ENCODE measurements at regions not wholly inside any gene's neighbourhood (a gene's known extent, or its start where the extent isn't known, plus 50 kb on each side); places are given as distances from the start of the nearest gene placed in this dataset.
A peak's percentile ranks its signal among the peaks of the same experiment; 100 is the strongest.

- DNase-seq (ENCODE audit: low read depth), result no peak
- Histone ChIP-seq H3K9ac (ENCODE audit: low read length) (no peak overlapping the region), H3K4me1 (ENCODE audit: control insufficient read depth, insufficient read depth, low read length) (peaks cover 35% of the 10 kb centered on the region)
Measured at GRCh38 chr2:121862286-121862685, 106.8 kb downstream of the TSN start.

GRCh38 chr2:121865914-121866313, 110.5 kb downstream of the TSN start:
- Histone ChIP-seq H3K9me3 (ENCODE audit: control insufficient read depth, low read length) (no peaks in the 10 kb centered on the region), H3K4me1 (ENCODE audit: control insufficient read depth, insufficient read depth, low read length) (peaks cover 28% of the 10 kb centered on the region), H3K4me3 (ENCODE audit: low read length) (no peak overlapping the region), H3K36me3 (ENCODE audit: control insufficient read depth, insufficient read depth, low read length, severe bottlenecking) (no peaks in the 10 kb centered on the region), H3K9ac (ENCODE audit: low read length) (no peak overlapping the region), H3K27me3 (replicated peaks; ENCODE audit: control insufficient read depth, insufficient read depth, low read length) (peaks cover 19% of the 10 kb centered on the region)
- no peak for DNase-seq (ENCODE audit: low read depth)

More at GRCh38 chr2:121862286-121862685, 106.8 kb downstream of the TSN start:
- no peaks in the 10 kb centered on the region for H3K36me3 ChIP-seq (ENCODE audit: control insufficient read depth, insufficient read depth, low read length, severe bottlenecking)
- H3K4me3 ChIP-seq (ENCODE audit: low read length), result no peak overlapping the region
- H3K9me3 ChIP-seq (ENCODE audit: control insufficient read depth, low read length), result no peaks in the 10 kb centered on the region
- H3K27me3 ChIP-seq (replicated peaks; ENCODE audit: control insufficient read depth, insufficient read depth, low read length), result no peaks in the 10 kb centered on the region

- Histone ChIP-seq H3K4me3 (ENCODE audit: low read length) (no peak overlapping the region), H3K9ac (ENCODE audit: low read length) (no peak overlapping the region), H3K36me3 (ENCODE audit: control insufficient read depth, insufficient read depth, low read length, severe bottlenecking) (no peaks in the 10 kb centered on the region), H3K4me1 (ENCODE audit: control insufficient read depth, insufficient read depth, low read length) (peaks cover 25% of the 10 kb centered on the region), H3K9me3 (ENCODE audit: control insufficient read depth, low read length) (no peaks in the 10 kb centered on the region), H3K27me3 (replicated peaks; ENCODE audit: control insufficient read depth, insufficient read depth, low read length) (peaks cover 25% of the 10 kb centered on the region)
- DNase-seq (ENCODE audit: low read depth), result peak; percentile 1
Measured at GRCh38 chr2:121866789-121867188, 111.3 kb downstream of the TSN start.

- Histone ChIP-seq H3K4me1 (ENCODE audit: control insufficient read depth, insufficient read depth, low read length) (peaks cover 25% of the 10 kb centered on the region), H3K9ac (ENCODE audit: low read length) (no peak overlapping the region), H3K27me3 (replicated peaks; ENCODE audit: control insufficient read depth, insufficient read depth, low read length) (peaks cover 27% of the 10 kb centered on the region), H3K36me3 (ENCODE audit: control insufficient read depth, insufficient read depth, low read length, severe bottlenecking) (no peaks in the 10 kb centered on the region), H3K4me3 (ENCODE audit: low read length) (no peak overlapping the region), H3K9me3 (ENCODE audit: control insufficient read depth, low read length) (no peaks in the 10 kb centered on the region)
- DNase-seq (ENCODE audit: low read depth), result no peak
Measured at GRCh38 chr2:121868652-121869051, 113.2 kb downstream of the TSN start.

GRCh38 chr2:121869363-121869762, 113.9 kb downstream of the TSN start:
- no peak overlapping the region for H3K4me3 ChIP-seq (ENCODE audit: low read length)
- H3K9ac ChIP-seq (ENCODE audit: low read length), result no peak overlapping the region
- H3K9me3 ChIP-seq (ENCODE audit: control insufficient read depth, low read length), result no peaks in the 10 kb centered on the region
- no peak for DNase-seq (ENCODE audit: low read depth)
- H3K4me1 ChIP-seq (ENCODE audit: control insufficient read depth, insufficient read depth, low read length), result peaks cover 25% of the 10 kb centered on the region
- peaks cover 32% of the 10 kb centered on the region for H3K27me3 ChIP-seq (replicated peaks; ENCODE audit: control insufficient read depth, insufficient read depth, low read length)
- H3K36me3 ChIP-seq (ENCODE audit: control insufficient read depth, insufficient read depth, low read length, severe bottlenecking), result no peaks in the 10 kb centered on the region

- no peak for DNase-seq (ENCODE audit: low read depth)
- Histone ChIP-seq H3K27me3 (replicated peaks; ENCODE audit: control insufficient read depth, insufficient read depth, low read length) (peaks cover 32% of the 10 kb centered on the region), H3K36me3 (ENCODE audit: control insufficient read depth, insufficient read depth, low read length, severe bottlenecking) (no peaks in the 10 kb centered on the region), H3K9me3 (ENCODE audit: control insufficient read depth, low read length) (no peaks in the 10 kb centered on the region), H3K4me3 (ENCODE audit: low read length) (no peak overlapping the region), H3K4me1 (ENCODE audit: control insufficient read depth, insufficient read depth, low read length) (peaks cover 21% of the 10 kb centered on the region), H3K9ac (ENCODE audit: low read length) (no peak overlapping the region)
Measured at GRCh38 chr2:121869873-121870272, 114.4 kb downstream of the TSN start.

GRCh38 chr2:121872651-121873050, 117.2 kb downstream of the TSN start:
- H3K36me3 ChIP-seq (ENCODE audit: control insufficient read depth, insufficient read depth, low read length, severe bottlenecking), result no peaks in the 10 kb centered on the region
- H3K4me3 ChIP-seq (ENCODE audit: low read length), result no peak overlapping the region
- no peak overlapping the region for H3K9ac ChIP-seq (ENCODE audit: low read length)
- DNase-seq (ENCODE audit: low read depth), result no peak
- H3K4me1 ChIP-seq (ENCODE audit: control insufficient read depth, insufficient read depth, low read length), result no peaks in the 10 kb centered on the region
- peaks cover 34% of the 10 kb centered on the region for H3K27me3 ChIP-seq (replicated peaks; ENCODE audit: control insufficient read depth, insufficient read depth, low read length)
- H3K9me3 ChIP-seq (ENCODE audit: control insufficient read depth, low read length), result no peaks in the 10 kb centered on the region

- Histone ChIP-seq H3K9me3 (ENCODE audit: control insufficient read depth, low read length) (peaks cover 10% of the 10 kb centered on the region), H3K36me3 (ENCODE audit: control insufficient read depth, insufficient read depth, low read length, severe bottlenecking) (no peaks in the 10 kb centered on the region), H3K4me1 (ENCODE audit: control insufficient read depth, insufficient read depth, low read length) (no peaks in the 10 kb centered on the region), H3K9ac (ENCODE audit: low read length) (no peak overlapping the region), H3K4me3 (ENCODE audit: low read length) (no peak overlapping the region), H3K27me3 (replicated peaks; ENCODE audit: control insufficient read depth, insufficient read depth, low read length) (peaks cover 32% of the 10 kb centered on the region)
- DNase-seq (ENCODE audit: low read depth), result no peak
Measured at GRCh38 chr2:121873864-121874263, 118.4 kb downstream of the TSN start.

GRCh38 chr2:121875585-121876185, 120.2 kb downstream of the TSN start:
- Histone ChIP-seq H3K9ac (ENCODE audit: low read length) (no peak overlapping the region), H3K36me3 (ENCODE audit: control insufficient read depth, insufficient read depth, low read length, severe bottlenecking) (no peaks in the 10 kb centered on the region), H3K4me1 (ENCODE audit: control insufficient read depth, insufficient read depth, low read length) (no peaks in the 10 kb centered on the region), H3K27me3 (replicated peaks; ENCODE audit: control insufficient read depth, insufficient read depth, low read length) (peaks cover 23% of the 10 kb centered on the region), H3K9me3 (ENCODE audit: control insufficient read depth, low read length) (peaks cover 16% of the 10 kb centered on the region), H3K4me3 (ENCODE audit: low read length) (no peak overlapping the region)
- DNase-seq (ENCODE audit: low read depth), result no peak

- H3K4me3 ChIP-seq (ENCODE audit: low read length), result no peak overlapping the region
- no peak overlapping the region for H3K9ac ChIP-seq (ENCODE audit: low read length)
- H3K4me1 ChIP-seq (ENCODE audit: control insufficient read depth, insufficient read depth, low read length), result no peaks in the 10 kb centered on the region
- H3K9me3 ChIP-seq (ENCODE audit: control insufficient read depth, low read length), result peaks cover 16% of the 10 kb centered on the region
- H3K27me3 ChIP-seq (replicated peaks; ENCODE audit: control insufficient read depth, insufficient read depth, low read length), result peaks cover 21% of the 10 kb centered on the region
- no peak for DNase-seq (ENCODE audit: low read depth)
- H3K36me3 ChIP-seq (ENCODE audit: control insufficient read depth, insufficient read depth, low read length, severe bottlenecking), result no peaks in the 10 kb centered on the region
Measured at GRCh38 chr2:121877366-121877765, 121.9 kb downstream of the TSN start.

- H3K4me3 ChIP-seq (ENCODE audit: low read length), result no peak overlapping the region
- peaks cover 16% of the 10 kb centered on the region for H3K9me3 ChIP-seq (ENCODE audit: control insufficient read depth, low read length)
- no peak for DNase-seq (ENCODE audit: low read depth)
- H3K4me1 ChIP-seq (ENCODE audit: control insufficient read depth, insufficient read depth, low read length), result no peaks in the 10 kb centered on the region
- peaks cover 15% of the 10 kb centered on the region for H3K27me3 ChIP-seq (replicated peaks; ENCODE audit: control insufficient read depth, insufficient read depth, low read length)
- H3K36me3 ChIP-seq (ENCODE audit: control insufficient read depth, insufficient read depth, low read length, severe bottlenecking), result no peaks in the 10 kb centered on the region
- H3K9ac ChIP-seq (ENCODE audit: low read length), result no peak overlapping the region
Measured at GRCh38 chr2:121880283-121880682, 124.8 kb downstream of the TSN start.

GRCh38 chr2:121881038-121881437, 125.6 kb downstream of the TSN start:
- Histone ChIP-seq H3K36me3 (ENCODE audit: control insufficient read depth, insufficient read depth, low read length, severe bottlenecking) (no peaks in the 10 kb centered on the region), H3K27me3 (replicated peaks; ENCODE audit: control insufficient read depth, insufficient read depth, low read length) (peaks cover 22% of the 10 kb centered on the region), H3K9me3 (ENCODE audit: control insufficient read depth, low read length) (peaks cover 16% of the 10 kb centered on the region), H3K4me3 (ENCODE audit: low read length) (no peak overlapping the region), H3K9ac (ENCODE audit: low read length) (no peak overlapping the region), H3K4me1 (ENCODE audit: control insufficient read depth, insufficient read depth, low read length) (no peaks in the 10 kb centered on the region)
- no peak for DNase-seq (ENCODE audit: low read depth)
